ENCODE measurements at regions not wholly inside any gene's neighbourhood (a gene's known extent, or its start where the extent isn't known, plus 50 kb on each side); places are given as distances from the start of the nearest gene placed in this dataset.

GRCh38 chr1:193417403-193417802 is 231.0 kb upstream of the B3GALT2 start:
- peaks cover 8% of the 10 kb centered on the region for H3K4me1 ChIP-seq (ENCODE audit: control insufficient read depth, extremely low read depth, insufficient read depth, low read length)
- no peak overlapping the region for H3K27ac ChIP-seq (ENCODE audit: insufficient read depth, low read depth, low read length)
- no peak for FAIRE-seq
- no peak overlapping the region for H3K9ac ChIP-seq (replicated peaks; ENCODE audit: extremely low read depth, insufficient read depth, low read length)
- TF ChIP-seq GATA2 (IDR thresholded peaks at IDR 0.05; ENCODE audit: insufficient read depth, insufficient read length, low read depth, low read length) (no peak), JUN (IDR thresholded peaks at IDR 0.05; ENCODE audit: borderline replicate concordance, insufficient read depth, insufficient read length, low read depth) (no peak), FOS (IDR thresholded peaks at IDR 0.05; ENCODE audit: borderline replicate concordance, insufficient read depth, low read length) (no peak), CTCF (IDR thresholded peaks at IDR 0.05; ENCODE audit: extremely low read depth in 1 of 2, insufficient read depth in 1 of 2, low read depth in 1 of 2, low read length in 2 of 2) (no peak), MAX (IDR thresholded peaks at IDR 0.05; ENCODE audit: insufficient read depth, insufficient read length) (no peak), POLR2AphosphoS5 (IDR thresholded peaks at IDR 0.05; ENCODE audit: insufficient read depth, low read depth, low read length) (no peak), MYC (IDR thresholded peaks at IDR 0.05; ENCODE audit: low read depth, low read length) (no peak), POLR2A (IDR thresholded peaks at IDR 0.05; ENCODE audit: low read depth, low read length) (no peak), EZH2 (IDR thresholded peaks at IDR 0.05; ENCODE audit: borderline replicate concordance, low read depth, low read length, severe bottlenecking) (no peak)
- dilution Hi-C loops (cut with MboI; ENCODE audit: extremely low pct_ligation_motif_present, low sequenced_read_pairs): no loop called here
- no peaks in the 10 kb centered on the region for H3K36me3 ChIP-seq (ENCODE audit: control insufficient read depth in 2 of 2, extremely low read depth in 1 of 2, insufficient read depth in 2 of 2, low read length in 2 of 2)
- H2AFZ ChIP-seq (ENCODE audit: low read depth, low read length): peak overlapping the region; percentile 94
- no peak for DNase-seq (ENCODE audit: low read depth, low spot score)
- H4K20me1 ChIP-seq (replicated peaks; ENCODE audit: control insufficient read depth, extremely low read depth, insufficient read depth, low read length): no peaks in the 10 kb centered on the region
- no TSS peak for BruUV-seq (replicated peaks)
- H3K9me1 ChIP-seq (replicated peaks; ENCODE audit: control insufficient read depth, extremely low read depth, insufficient read depth, low read length): no peaks in the 10 kb centered on the region
- no peaks in the 10 kb centered on the region for H3K27me3 ChIP-seq (ENCODE audit: control insufficient read depth in 2 of 2, insufficient read depth in 2 of 2, low read length in 2 of 2)
- H3K79me2 ChIP-seq (ENCODE audit: control insufficient read depth, insufficient read depth, low read length): no peaks in the 10 kb centered on the region
- ChIA-PET CTCF (interaction anchor here (1.1 to 1.3 kb wide), 2 partner anchors 28 to 291 kb away, joined by 3 to 4 read pairs; no protein-coding TSS in a partner anchor), POLR2A (no interaction called here)
- H3K9me3 ChIP-seq (replicated peaks; ENCODE audit: control insufficient read depth, insufficient read depth, low read length): no peaks in the 10 kb centered on the region
- H3K4me2 ChIP-seq (ENCODE audit: insufficient read depth, low read length): no peak overlapping the region
- intact Hi-C loops (cut with micrococcal nuclease): loop anchor here (10.0 kb wide), 1 partner anchor 647 kb away; no protein-coding TSS in a partner anchor
- no peak overlapping the region for H3K4me3 ChIP-seq (replicated peaks in 1 of 3; ENCODE audit: insufficient read depth in 1 of 3, low read depth in 1 of 3, low read length in 3 of 3)
